ENCODE measurements at regions not wholly inside any gene's neighbourhood (a gene's known extent, or its start where the extent isn't known, plus 50 kb on each side); places are given as distances from the start of the nearest gene placed in this dataset.
"Not testable (repeated sequence)": the region's sequence is repeated elsewhere in the genome, so short reads cannot be mapped to it uniquely, and the experiment has no call there.

- no peak for DNase-seq (ENCODE audit: extremely low spot score, unreplicated experiment)
- H3K4me1 Mint-ChIP-seq (ENCODE audit: unreplicated experiment), result peaks cover 34% of the 10 kb centered on the region
- peak overlapping the region; percentile 88 for H3K27ac Mint-ChIP-seq (ENCODE audit: unreplicated experiment)
- H3K36me3 Mint-ChIP-seq (ENCODE audit: unreplicated experiment), result no peaks in the 10 kb centered on the region
- no peaks in the 10 kb centered on the region for H3K27me3 Mint-ChIP-seq (ENCODE audit: unreplicated experiment)
- TF ChIP-seq, protein P1, sequence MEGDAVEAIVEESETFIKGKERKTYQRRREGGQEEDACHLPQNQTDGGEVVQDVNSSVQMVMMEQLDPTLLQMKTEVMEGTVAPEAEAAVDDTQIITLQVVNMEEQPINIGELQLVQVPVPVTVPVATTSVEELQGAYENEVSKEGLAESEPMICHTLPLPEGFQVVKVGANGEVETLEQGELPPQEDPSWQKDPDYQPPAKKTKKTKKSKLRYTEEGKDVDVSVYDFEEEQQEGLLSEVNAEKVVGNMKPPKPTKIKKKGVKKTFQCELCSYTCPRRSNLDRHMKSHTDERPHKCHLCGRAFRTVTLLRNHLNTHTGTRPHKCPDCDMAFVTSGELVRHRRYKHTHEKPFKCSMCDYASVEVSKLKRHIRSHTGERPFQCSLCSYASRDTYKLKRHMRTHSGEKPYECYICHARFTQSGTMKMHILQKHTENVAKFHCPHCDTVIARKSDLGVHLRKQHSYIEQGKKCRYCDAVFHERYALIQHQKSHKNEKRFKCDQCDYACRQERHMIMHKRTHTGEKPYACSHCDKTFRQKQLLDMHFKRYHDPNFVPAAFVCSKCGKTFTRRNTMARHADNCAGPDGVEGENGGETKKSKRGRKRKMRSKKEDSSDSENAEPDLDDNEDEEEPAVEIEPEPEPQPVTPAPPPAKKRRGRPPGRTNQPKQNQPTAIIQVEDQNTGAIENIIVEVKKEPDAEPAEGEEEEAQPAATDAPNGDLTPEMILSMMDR (IDR thresholded peaks at IDR 0.05), result no peak
- H3K4me3 Mint-ChIP-seq (ENCODE audit: unreplicated experiment), result no peak overlapping the region
- peaks cover 4% of the 10 kb centered on the region for H3K9me3 Mint-ChIP-seq (ENCODE audit: unreplicated experiment)
Observed at GRCh38 chr2:190584980-190585661, 50.6 kb upstream of the NEMP2 start.

- Mint-ChIP-seq H3K4me3 (ENCODE audit: unreplicated experiment) (no peak overlapping the region), H3K27ac (ENCODE audit: unreplicated experiment) (no peak overlapping the region), H3K4me1 (ENCODE audit: unreplicated experiment) (peaks cover 28% of the 10 kb centered on the region), H3K9me3 (ENCODE audit: unreplicated experiment) (peaks cover 4% of the 10 kb centered on the region), H3K27me3 (ENCODE audit: unreplicated experiment) (no peaks in the 10 kb centered on the region), H3K36me3 (ENCODE audit: unreplicated experiment) (no peaks in the 10 kb centered on the region)
- DNase-seq (ENCODE audit: extremely low spot score, unreplicated experiment), result no peak
- TF ChIP-seq, protein P1 (IDR thresholded peaks at IDR 0.05), result no peak
Observed at GRCh38 chr2:190587106-190587505, 52.6 kb upstream of the NEMP2 start.

DNA sequence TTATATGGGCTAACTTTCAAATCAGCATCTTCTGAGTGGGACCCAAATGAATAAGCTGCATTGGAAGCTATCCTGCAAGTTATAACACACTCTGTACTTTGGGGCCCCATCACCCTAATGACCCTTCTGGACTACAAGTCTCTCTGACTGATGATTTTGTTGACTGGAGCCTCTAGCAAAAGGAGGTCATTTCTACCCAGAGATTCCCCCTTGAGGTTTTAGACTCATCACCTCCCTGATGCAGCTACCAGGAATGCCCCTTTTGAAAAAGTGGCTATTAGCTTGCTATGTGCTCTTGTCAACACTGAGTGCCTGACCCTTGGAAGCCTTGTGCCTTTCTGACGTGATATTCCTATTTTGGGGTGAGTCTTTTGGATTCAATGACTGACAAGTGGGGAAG lies 54.5 kb upstream of the NEMP2 start:
- Mint-ChIP-seq H3K27ac (ENCODE audit: unreplicated experiment) (no peak overlapping the region), H3K36me3 (ENCODE audit: unreplicated experiment) (no peaks in the 10 kb centered on the region), H3K27me3 (ENCODE audit: unreplicated experiment) (no peaks in the 10 kb centered on the region), H3K4me1 (ENCODE audit: unreplicated experiment) (peaks cover 27% of the 10 kb centered on the region), H3K9me3 (ENCODE audit: unreplicated experiment) (peaks cover 1% of the 10 kb centered on the region), H3K4me3 (ENCODE audit: unreplicated experiment) (no peak overlapping the region)
- TF ChIP-seq, protein P1 (IDR thresholded peaks at IDR 0.05), result no peak
- DNase-seq (ENCODE audit: extremely low spot score, unreplicated experiment), result no peak

DNA sequence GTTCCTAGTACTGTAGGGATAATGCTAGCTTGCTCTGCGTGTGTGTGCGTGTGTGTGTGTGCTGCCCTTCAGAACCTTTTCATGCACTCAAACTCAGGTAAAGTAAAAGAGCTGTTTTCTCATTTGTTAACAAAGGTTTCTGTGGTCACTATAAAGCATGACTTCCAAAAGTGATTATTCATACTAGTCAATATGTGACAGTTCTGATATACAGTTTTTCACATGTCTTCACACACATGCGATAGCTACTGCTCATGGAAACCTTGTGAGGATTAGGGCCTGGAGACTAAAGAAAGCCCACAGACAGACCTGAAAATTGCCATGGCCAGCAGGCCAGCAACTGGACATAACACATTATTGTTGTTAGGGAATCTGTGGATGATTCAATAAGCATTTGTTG lies 56.9 kb upstream of the NEMP2 start:
- no peak overlapping the region for H3K27ac Mint-ChIP-seq (ENCODE audit: unreplicated experiment)
- H3K36me3 Mint-ChIP-seq (ENCODE audit: unreplicated experiment), result no peaks in the 10 kb centered on the region
- TF ChIP-seq, protein P1 (IDR thresholded peaks at IDR 0.05), result no peak
- DNase-seq (ENCODE audit: extremely low spot score, unreplicated experiment), result no peak
- H3K4me1 Mint-ChIP-seq (ENCODE audit: unreplicated experiment), result peaks cover 13% of the 10 kb centered on the region
- no peak overlapping the region for H3K4me3 Mint-ChIP-seq (ENCODE audit: unreplicated experiment)
- no peaks in the 10 kb centered on the region for H3K9me3 Mint-ChIP-seq (ENCODE audit: unreplicated experiment)
- no peaks in the 10 kb centered on the region for H3K27me3 Mint-ChIP-seq (ENCODE audit: unreplicated experiment)

DNA sequence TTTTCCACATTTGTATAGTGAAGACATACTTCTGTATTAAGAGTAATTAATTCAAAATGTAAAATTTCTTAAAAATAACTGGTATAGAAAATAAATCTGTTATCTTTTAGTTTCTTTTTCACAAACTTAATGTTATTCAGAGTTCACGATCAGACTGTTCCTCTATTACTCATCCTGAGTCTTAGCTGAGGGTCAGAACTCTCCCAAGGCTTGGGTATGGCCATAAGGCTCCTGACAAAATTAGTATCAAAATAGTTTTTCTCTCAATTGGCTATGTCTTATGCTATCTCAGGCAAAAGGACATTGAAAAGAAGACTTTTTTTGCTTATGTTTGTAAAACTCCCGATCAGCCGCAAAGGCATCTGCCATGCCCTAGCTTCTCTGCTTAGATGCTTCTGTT lies 56.1 kb upstream of the NAB1 start:
- Mint-ChIP-seq H3K4me1 (ENCODE audit: unreplicated experiment) (peaks cover 23% of the 10 kb centered on the region), H3K9me3 (ENCODE audit: unreplicated experiment) (no peaks in the 10 kb centered on the region), H3K27me3 (ENCODE audit: unreplicated experiment) (no peaks in the 10 kb centered on the region), H3K27ac (ENCODE audit: unreplicated experiment) (peak overlapping the region; percentile 71), H3K4me3 (ENCODE audit: unreplicated experiment) (peak overlapping the region; percentile 6), H3K36me3 (ENCODE audit: unreplicated experiment) (no peaks in the 10 kb centered on the region)
- TF ChIP-seq, protein P1 (IDR thresholded peaks at IDR 0.05), result no peak
- DNase-seq (ENCODE audit: extremely low spot score, unreplicated experiment), result no peak

- peaks cover 34% of the 10 kb centered on the region for H3K4me1 Mint-ChIP-seq (ENCODE audit: unreplicated experiment)
- H3K4me3 Mint-ChIP-seq (ENCODE audit: unreplicated experiment); DNase-seq (ENCODE audit: extremely low spot score, unreplicated experiment); H3K9me3 Mint-ChIP-seq (ENCODE audit: unreplicated experiment); H3K36me3 Mint-ChIP-seq (ENCODE audit: unreplicated experiment); H3K27ac Mint-ChIP-seq (ENCODE audit: unreplicated experiment); H3K27me3 Mint-ChIP-seq (ENCODE audit: unreplicated experiment): not testable (repeated sequence)
Observed at GRCh38 chr2:190595879-190596278, 53.0 kb upstream of the NAB1 start.

Measured in osteocyte (in vitro differentiated cells).